ENCODE measurements at regions not wholly inside any gene's neighbourhood (a gene's known extent, or its start where the extent isn't known, plus 50 kb on each side); places are given as distances from the start of the nearest gene placed in this dataset.

- H3K36me3 ChIP-seq (ENCODE audit: control insufficient read depth in 2 of 2, insufficient read depth in 2 of 2, low read length in 1 of 2): no peaks in the 10 kb centered on the region
- no peak overlapping the region for H3K27ac ChIP-seq (ENCODE audit: low read depth in 2 of 2, low read length in 1 of 2)
- no peaks in the 10 kb centered on the region for H3K9me3 ChIP-seq (ENCODE audit: control insufficient read depth in 2 of 2, insufficient read depth in 1 of 2, low read depth in 1 of 2, low read length in 1 of 2)
- no peaks in the 10 kb centered on the region for H3K27me3 ChIP-seq (ENCODE audit: control insufficient read depth in 1 of 2, insufficient read depth in 2 of 2, low read length in 2 of 2)
- no peaks in the 10 kb centered on the region for H3K4me1 ChIP-seq (ENCODE audit: control insufficient read depth in 2 of 2, insufficient read depth in 2 of 2, low read length in 1 of 2)
- no peak overlapping the region for H3K4me3 ChIP-seq (ENCODE audit: low read depth in 1 of 2, low read length in 2 of 2)
Measured at GRCh38 chr3:117366574-117366973, 657.0 kb downstream of the TUSC7 start.

DNA sequence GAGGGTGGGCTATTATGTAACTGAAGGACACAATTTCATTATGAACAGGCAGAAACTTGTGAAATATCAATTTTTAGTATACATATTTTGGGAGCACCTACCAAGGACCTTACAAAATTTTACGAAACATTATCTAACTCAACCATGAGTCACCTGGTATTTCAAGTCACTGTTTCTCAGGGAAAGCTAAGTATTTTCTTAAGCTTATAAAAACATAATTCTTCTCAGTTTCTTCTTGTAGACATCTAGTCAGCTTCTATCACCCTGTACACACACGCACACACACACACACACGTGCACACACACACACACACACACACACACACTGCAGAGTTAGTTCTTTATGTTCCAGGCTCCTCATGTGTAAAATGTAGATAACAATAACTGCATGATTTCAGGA lies 658.3 kb downstream of the TUSC7 start:
- 84 to 89% methylated on average over 3 of the region's 3 CpGs for WGBS, 2 donors
- Histone ChIP-seq H3K4me1 (ENCODE audit: control insufficient read depth in 2 of 2, insufficient read depth in 2 of 2, low read length in 1 of 2) (no peaks in the 10 kb centered on the region), H3K4me3 (ENCODE audit: low read depth in 1 of 2, low read length in 2 of 2) (no peak overlapping the region), H3K27ac (ENCODE audit: low read depth in 2 of 2, low read length in 1 of 2) (no peak overlapping the region), H3K27me3 (ENCODE audit: control insufficient read depth in 1 of 2, insufficient read depth in 2 of 2, low read length in 2 of 2) (no peaks in the 10 kb centered on the region), H3K36me3 (ENCODE audit: control insufficient read depth in 2 of 2, insufficient read depth in 2 of 2, low read length in 1 of 2) (no peaks in the 10 kb centered on the region), H3K9me3 (ENCODE audit: control insufficient read depth in 2 of 2, insufficient read depth in 1 of 2, low read depth in 1 of 2, low read length in 1 of 2) (no peaks in the 10 kb centered on the region)

DNA sequence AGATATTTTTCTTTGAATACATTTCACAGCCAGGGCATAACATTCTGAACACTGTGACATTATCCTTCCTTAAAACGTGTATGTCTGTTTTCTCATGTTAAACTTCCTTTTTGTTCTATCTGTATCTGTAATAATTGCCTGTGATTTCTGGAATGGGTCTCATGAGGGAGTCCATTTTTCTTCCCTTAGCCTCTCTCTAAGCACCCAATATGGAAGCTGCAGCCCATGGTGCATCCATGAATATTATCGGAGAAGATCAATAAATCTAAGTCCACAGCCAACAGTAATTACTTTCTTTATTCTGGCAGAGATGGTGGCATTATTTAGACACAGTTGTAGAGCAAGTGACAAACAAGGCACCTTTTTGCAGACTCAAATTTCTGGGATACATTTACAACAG lies 671.1 kb downstream of the TUSC7 start:
- H3K4me3 ChIP-seq (ENCODE audit: low read depth in 1 of 2, low read length in 2 of 2): no peak overlapping the region
- H3K36me3 ChIP-seq (ENCODE audit: control insufficient read depth in 2 of 2, insufficient read depth in 2 of 2, low read length in 1 of 2): no peaks in the 10 kb centered on the region
- 61 to 66% methylated on average over 2 of the region's 2 CpGs for WGBS, 2 donors

DNA sequence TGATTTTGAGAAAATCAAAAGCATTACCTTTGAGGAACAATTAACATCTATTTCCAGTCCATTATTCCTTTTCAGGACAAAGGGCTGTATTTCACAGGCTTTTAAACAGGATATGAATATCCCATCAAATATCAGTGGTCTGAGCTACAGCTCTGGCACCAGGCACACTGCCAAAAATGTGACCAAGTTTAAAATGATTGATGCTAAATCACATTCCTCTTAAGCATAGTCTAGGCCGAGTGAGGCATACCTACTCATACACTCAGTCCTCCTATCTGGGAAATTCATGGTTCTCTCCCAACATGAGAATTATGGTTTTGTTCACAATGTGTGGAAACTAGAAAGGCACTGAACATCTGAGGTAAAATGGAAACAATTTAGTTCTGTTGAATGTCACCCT lies 683.5 kb downstream of the TUSC7 start:
- H3K9me3 ChIP-seq (ENCODE audit: control insufficient read depth in 2 of 2, insufficient read depth in 1 of 2, low read depth in 1 of 2, low read length in 1 of 2): no peaks in the 10 kb centered on the region
- no peak overlapping the region for H3K27ac ChIP-seq (ENCODE audit: low read depth in 2 of 2, low read length in 1 of 2)
- no peaks in the 10 kb centered on the region for H3K4me1 ChIP-seq (ENCODE audit: control insufficient read depth in 2 of 2, insufficient read depth in 2 of 2, low read length in 1 of 2)
- 64 to 76% methylated on average over 1 of the region's 1 CpG for WGBS, 2 donors
- H3K4me3 ChIP-seq (ENCODE audit: low read depth in 1 of 2, low read length in 2 of 2): no peak overlapping the region
- H3K36me3 ChIP-seq (ENCODE audit: control insufficient read depth in 2 of 2, insufficient read depth in 2 of 2, low read length in 1 of 2): no peaks in the 10 kb centered on the region
- H3K27me3 ChIP-seq (ENCODE audit: control insufficient read depth in 1 of 2, insufficient read depth in 2 of 2, low read length in 2 of 2): no peaks in the 10 kb centered on the region

More for the DNA sequence above, 671.1 kb downstream of the TUSC7 start:
- no peaks in the 10 kb centered on the region for H3K4me1 ChIP-seq (ENCODE audit: control insufficient read depth in 2 of 2, insufficient read depth in 2 of 2, low read length in 1 of 2)
- no peak overlapping the region for H3K27ac ChIP-seq (ENCODE audit: low read depth in 2 of 2, low read length in 1 of 2)
- H3K27me3 ChIP-seq (ENCODE audit: control insufficient read depth in 1 of 2, insufficient read depth in 2 of 2, low read length in 2 of 2): no peaks in the 10 kb centered on the region
- peaks cover 0 to 4% of the 10 kb centered on the region in 2 donors for H3K9me3 ChIP-seq (ENCODE audit: control insufficient read depth in 2 of 2, insufficient read depth in 1 of 2, low read depth in 1 of 2, low read length in 1 of 2)

DNA sequence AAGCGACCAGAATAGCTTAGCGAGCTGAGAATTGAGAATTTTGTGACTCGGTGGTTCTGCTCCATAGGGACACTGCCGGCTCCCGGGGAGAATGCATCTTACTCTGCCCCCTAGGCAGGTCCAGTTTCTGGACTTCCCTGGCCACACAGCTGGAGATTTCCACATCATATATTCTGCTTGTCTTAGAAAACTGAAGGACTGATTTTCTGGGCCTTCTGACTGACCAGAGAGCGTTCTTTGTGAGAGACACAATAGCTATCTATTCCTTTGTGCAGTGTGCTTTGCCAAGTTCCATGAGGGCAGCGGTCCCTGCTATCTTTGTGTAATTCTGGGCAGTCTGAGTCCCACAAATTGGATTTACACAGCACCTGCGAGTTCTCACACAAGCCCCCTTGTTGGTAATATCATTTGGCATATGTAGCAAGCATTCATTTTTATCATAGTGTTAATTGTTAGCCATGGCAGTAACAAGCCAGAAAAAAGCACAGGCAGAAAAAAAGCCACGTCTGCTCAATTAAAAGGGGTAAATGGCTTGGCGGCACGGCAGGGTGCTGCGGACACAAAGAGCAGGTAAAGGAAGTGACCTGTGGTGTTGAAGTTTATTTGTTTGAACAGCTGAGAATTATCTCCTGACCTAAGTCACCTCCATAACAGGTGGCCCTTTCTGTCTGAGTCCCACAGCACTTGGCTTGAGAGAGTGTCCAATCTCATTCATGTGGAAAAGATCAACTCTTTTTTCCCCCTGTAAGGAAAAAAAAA lies 688.7 kb downstream of the TUSC7 start:
- whole genome bisulfite sequencing, 2 donors: 56 to 79% methylated on average over 12 of the region's 12 CpGs

DNA sequence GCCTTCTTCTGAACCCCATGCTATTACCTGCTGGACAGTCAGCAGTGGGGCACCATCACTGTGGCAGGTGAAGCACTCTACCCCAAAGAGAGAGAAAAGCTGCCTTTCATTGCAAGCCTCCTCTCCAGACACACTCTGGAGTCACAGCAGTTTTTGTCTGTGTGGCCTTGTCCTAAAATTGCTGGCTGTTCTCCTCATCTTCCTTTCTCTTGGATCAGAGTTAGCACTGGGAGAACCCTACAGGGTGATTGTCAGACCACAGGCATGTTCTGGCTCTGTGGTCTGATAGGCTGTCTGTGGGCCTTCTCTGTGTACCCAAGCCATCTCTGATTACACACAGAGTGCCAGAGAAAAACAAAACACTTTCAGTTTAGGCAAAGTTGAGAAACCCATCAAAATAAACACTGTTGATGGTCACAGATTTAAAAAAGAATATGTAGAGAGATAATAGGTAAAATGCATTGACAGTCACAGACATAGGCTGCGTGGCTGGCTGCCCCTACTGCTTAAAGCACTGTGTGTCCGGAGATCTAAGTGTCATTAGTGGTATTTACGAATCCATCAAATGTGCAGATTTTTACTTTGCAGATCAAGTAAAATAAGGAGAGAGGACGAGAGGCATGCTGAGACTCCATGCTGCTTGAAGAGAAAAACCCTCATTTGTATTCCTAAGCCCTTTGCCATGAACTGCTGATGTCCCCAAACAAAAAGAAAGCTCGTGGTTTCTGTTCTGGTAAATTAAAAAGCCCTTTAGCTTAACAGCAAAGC lies 689.9 kb downstream of the TUSC7 start:
- Histone ChIP-seq H3K4me3 (ENCODE audit: low read depth in 1 of 2, low read length in 2 of 2) (no peak overlapping the region), H3K27me3 (ENCODE audit: control insufficient read depth in 1 of 2, insufficient read depth in 2 of 2, low read length in 2 of 2) (no peaks in the 10 kb centered on the region), H3K9me3 (ENCODE audit: control insufficient read depth in 2 of 2, insufficient read depth in 1 of 2, low read depth in 1 of 2, low read length in 1 of 2) (no peaks in the 10 kb centered on the region), H3K4me1 (ENCODE audit: control insufficient read depth in 2 of 2, insufficient read depth in 2 of 2, low read length in 1 of 2) (no peaks in the 10 kb centered on the region), H3K36me3 (ENCODE audit: control insufficient read depth in 2 of 2, insufficient read depth in 2 of 2, low read length in 1 of 2) (no peaks in the 10 kb centered on the region), H3K27ac (ENCODE audit: low read depth in 2 of 2, low read length in 1 of 2) (no peak overlapping the region)
- 43 to 53% methylated on average over 5 of the region's 5 CpGs for WGBS, 2 donors

More for the DNA sequence above, 688.7 kb downstream of the TUSC7 start:
- H3K27ac ChIP-seq (ENCODE audit: low read depth in 2 of 2, low read length in 1 of 2): no peak overlapping the region
- H3K9me3 ChIP-seq (ENCODE audit: control insufficient read depth in 2 of 2, insufficient read depth in 1 of 2, low read depth in 1 of 2, low read length in 1 of 2): no peaks in the 10 kb centered on the region
- no peak overlapping the region for H3K4me3 ChIP-seq (ENCODE audit: low read depth in 1 of 2, low read length in 2 of 2)
- H3K36me3 ChIP-seq (ENCODE audit: control insufficient read depth in 2 of 2, insufficient read depth in 2 of 2, low read length in 1 of 2): no peaks in the 10 kb centered on the region
- H3K27me3 ChIP-seq (ENCODE audit: control insufficient read depth in 1 of 2, insufficient read depth in 2 of 2, low read length in 2 of 2): no peaks in the 10 kb centered on the region
- no peaks in the 10 kb centered on the region for H3K4me1 ChIP-seq (ENCODE audit: control insufficient read depth in 2 of 2, insufficient read depth in 2 of 2, low read length in 1 of 2)

DNA sequence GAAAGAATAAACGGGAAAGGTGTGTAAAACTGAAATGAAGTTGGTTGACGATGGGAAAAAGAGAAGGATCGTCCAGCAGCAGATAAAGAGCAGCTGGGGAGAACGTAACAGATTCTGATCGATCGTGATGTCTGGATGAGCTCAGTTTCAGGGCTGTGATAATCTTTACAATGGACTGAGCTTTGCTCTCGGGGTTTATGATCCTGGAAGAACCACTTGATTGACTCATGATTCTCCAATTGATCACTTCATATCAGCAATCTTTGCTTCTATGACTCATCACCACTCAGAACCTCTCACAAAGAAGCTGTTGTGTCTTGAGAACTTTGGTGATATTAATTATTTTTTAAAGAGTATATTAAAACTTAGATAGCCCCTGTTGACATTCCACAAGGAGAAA lies 690.7 kb downstream of the TUSC7 start:
- H3K27ac ChIP-seq (ENCODE audit: low read depth in 2 of 2, low read length in 1 of 2): no peak overlapping the region
- H3K27me3 ChIP-seq (ENCODE audit: control insufficient read depth in 1 of 2, insufficient read depth in 2 of 2, low read length in 2 of 2): no peaks in the 10 kb centered on the region
- no peaks in the 10 kb centered on the region for H3K36me3 ChIP-seq (ENCODE audit: control insufficient read depth in 2 of 2, insufficient read depth in 2 of 2, low read length in 1 of 2)
- no peaks in the 10 kb centered on the region for H3K4me1 ChIP-seq (ENCODE audit: control insufficient read depth in 2 of 2, insufficient read depth in 2 of 2, low read length in 1 of 2)
- no peaks in the 10 kb centered on the region for H3K9me3 ChIP-seq (ENCODE audit: control insufficient read depth in 2 of 2, insufficient read depth in 1 of 2, low read depth in 1 of 2, low read length in 1 of 2)
- 74 to 81% methylated on average over 7 of the region's 7 CpGs for WGBS, 2 donors
- no peak overlapping the region for H3K4me3 ChIP-seq (ENCODE audit: low read depth in 1 of 2, low read length in 2 of 2)

- H3K27me3 ChIP-seq (ENCODE audit: control insufficient read depth in 1 of 2, insufficient read depth in 2 of 2, low read length in 2 of 2): no peaks in the 10 kb centered on the region
- no peaks in the 10 kb centered on the region for H3K36me3 ChIP-seq (ENCODE audit: control insufficient read depth in 2 of 2, insufficient read depth in 2 of 2, low read length in 1 of 2)
- no peaks in the 10 kb centered on the region for H3K4me1 ChIP-seq (ENCODE audit: control insufficient read depth in 2 of 2, insufficient read depth in 2 of 2, low read length in 1 of 2)
- no peak overlapping the region for H3K27ac ChIP-seq (ENCODE audit: low read depth in 2 of 2, low read length in 1 of 2)
- no peak overlapping the region for H3K4me3 ChIP-seq (ENCODE audit: low read depth in 1 of 2, low read length in 2 of 2)
- no peaks in the 10 kb centered on the region for H3K9me3 ChIP-seq (ENCODE audit: control insufficient read depth in 2 of 2, insufficient read depth in 1 of 2, low read depth in 1 of 2, low read length in 1 of 2)
Measured at GRCh38 chr3:117404141-117404540, 694.6 kb downstream of the TUSC7 start.

- no peak overlapping the region for H3K27ac ChIP-seq (ENCODE audit: low read depth in 2 of 2, low read length in 1 of 2)
- no peak overlapping the region for H3K4me3 ChIP-seq (ENCODE audit: low read depth in 1 of 2, low read length in 2 of 2)
- WGBS, 2 donors: 49 to 52% methylated on average over 2 of the region's 2 CpGs
- no peaks in the 10 kb centered on the region for H3K4me1 ChIP-seq (ENCODE audit: control insufficient read depth in 2 of 2, insufficient read depth in 2 of 2, low read length in 1 of 2)
- H3K9me3 ChIP-seq (ENCODE audit: control insufficient read depth in 2 of 2, insufficient read depth in 1 of 2, low read depth in 1 of 2, low read length in 1 of 2): no peaks in the 10 kb centered on the region
- no peaks in the 10 kb centered on the region for H3K36me3 ChIP-seq (ENCODE audit: control insufficient read depth in 2 of 2, insufficient read depth in 2 of 2, low read length in 1 of 2)
- no peaks in the 10 kb centered on the region for H3K27me3 ChIP-seq (ENCODE audit: control insufficient read depth in 1 of 2, insufficient read depth in 2 of 2, low read length in 2 of 2)
Measured at GRCh38 chr3:117404730-117405129, 695.2 kb downstream of the TUSC7 start.

DNA sequence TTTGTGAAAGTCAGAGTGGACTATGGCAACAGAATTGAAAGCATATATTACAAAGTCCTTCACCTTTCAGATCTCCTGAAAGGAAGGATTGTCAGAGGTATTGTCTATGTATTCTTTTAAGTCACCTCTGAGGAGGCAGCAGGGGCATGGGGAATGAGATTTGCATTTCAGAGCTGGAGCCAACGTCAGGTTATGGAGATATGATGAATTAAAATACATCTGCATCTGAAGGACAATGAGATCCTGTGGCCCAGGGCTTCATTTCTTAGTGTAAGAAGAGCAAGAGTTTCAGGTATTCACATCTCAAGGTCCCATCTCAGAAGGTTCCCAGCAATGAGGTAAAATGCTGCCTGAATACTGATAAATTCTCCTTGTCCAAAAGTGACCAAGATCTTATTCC lies 695.8 kb downstream of the TUSC7 start:
- H3K27me3 ChIP-seq (ENCODE audit: control insufficient read depth in 1 of 2, insufficient read depth in 2 of 2, low read length in 2 of 2): no peaks in the 10 kb centered on the region
- WGBS, 2 donors: 41 to 48% methylated on average over 1 of the region's 1 CpG
- no peaks in the 10 kb centered on the region for H3K36me3 ChIP-seq (ENCODE audit: control insufficient read depth in 2 of 2, insufficient read depth in 2 of 2, low read length in 1 of 2)
- H3K4me3 ChIP-seq (ENCODE audit: low read depth in 1 of 2, low read length in 2 of 2): no peak overlapping the region
- no peaks in the 10 kb centered on the region for H3K9me3 ChIP-seq (ENCODE audit: control insufficient read depth in 2 of 2, insufficient read depth in 1 of 2, low read depth in 1 of 2, low read length in 1 of 2)
- H3K4me1 ChIP-seq (ENCODE audit: control insufficient read depth in 2 of 2, insufficient read depth in 2 of 2, low read length in 1 of 2): no peaks in the 10 kb centered on the region
- no peak overlapping the region for H3K27ac ChIP-seq (ENCODE audit: low read depth in 2 of 2, low read length in 1 of 2)

Data from esophagus (tissue), 2 donors.